COR-L47 (cell line): ENCODE measurements at regions not wholly inside any gene's neighbourhood (a gene's known extent, or its start where the extent isn't known, plus 50 kb on each side); places are given as distances from the start of the nearest gene placed in this dataset.

Source experiments
- DNase-seq: peaks from one replicate; lab custom pipeline; 2025; lab: John Stamatoyannopoulos, UW

- no peak for DNase-seq
Observed at GRCh38 chr1:39107341-39108290, 81.5 kb downstream of the NDUFS5 start.

DNA sequence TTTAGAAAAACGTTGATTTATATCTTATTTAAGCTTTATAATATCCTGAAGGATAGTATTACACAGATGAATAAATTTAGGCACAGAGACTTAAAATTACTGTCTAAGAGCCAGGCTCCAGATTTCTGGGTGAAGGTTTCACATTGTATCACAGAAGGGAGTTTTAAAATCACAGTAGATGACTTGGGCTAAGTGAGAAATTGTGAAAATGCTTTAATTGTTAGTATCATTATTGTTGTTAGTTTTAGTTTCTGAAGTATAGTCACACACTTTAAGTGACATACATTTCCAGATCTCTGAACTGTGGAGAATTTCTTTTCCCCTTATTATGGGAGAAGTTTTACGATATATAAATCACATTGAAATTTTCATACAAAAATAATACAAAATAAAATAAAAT is 83.5 kb downstream of the NDUFS5 start:
- DNase-seq: no peak

- DNase-seq: no peak
Observed at GRCh38 chr1:39110325-39110851, 84.2 kb downstream of the NDUFS5 start.

DNA sequence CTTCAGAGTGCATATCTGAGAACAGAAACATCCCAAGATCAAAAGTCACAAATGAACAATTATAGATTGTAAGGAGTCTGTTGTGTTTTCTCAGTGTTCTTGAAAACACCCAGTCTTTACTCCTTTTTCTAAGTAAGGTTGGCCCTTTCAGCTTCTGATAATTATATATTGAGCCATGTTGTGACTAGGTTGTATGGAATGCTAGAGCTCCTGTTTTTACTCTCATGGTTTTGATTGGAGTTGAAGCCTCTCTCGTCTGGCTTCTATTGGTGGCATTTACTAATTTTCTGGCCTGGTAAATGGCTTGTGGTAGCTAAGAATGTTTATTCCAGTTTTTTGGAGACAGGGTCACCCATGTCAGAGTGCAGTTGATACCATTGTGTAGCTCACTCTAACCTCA is 84.7 kb downstream of the NDUFS5 start:
- DNase-seq: no peak

- DNase-seq: no peak
Observed at GRCh38 chr1:39113109-39113743, 87.1 kb downstream of the NDUFS5 start.

DNA sequence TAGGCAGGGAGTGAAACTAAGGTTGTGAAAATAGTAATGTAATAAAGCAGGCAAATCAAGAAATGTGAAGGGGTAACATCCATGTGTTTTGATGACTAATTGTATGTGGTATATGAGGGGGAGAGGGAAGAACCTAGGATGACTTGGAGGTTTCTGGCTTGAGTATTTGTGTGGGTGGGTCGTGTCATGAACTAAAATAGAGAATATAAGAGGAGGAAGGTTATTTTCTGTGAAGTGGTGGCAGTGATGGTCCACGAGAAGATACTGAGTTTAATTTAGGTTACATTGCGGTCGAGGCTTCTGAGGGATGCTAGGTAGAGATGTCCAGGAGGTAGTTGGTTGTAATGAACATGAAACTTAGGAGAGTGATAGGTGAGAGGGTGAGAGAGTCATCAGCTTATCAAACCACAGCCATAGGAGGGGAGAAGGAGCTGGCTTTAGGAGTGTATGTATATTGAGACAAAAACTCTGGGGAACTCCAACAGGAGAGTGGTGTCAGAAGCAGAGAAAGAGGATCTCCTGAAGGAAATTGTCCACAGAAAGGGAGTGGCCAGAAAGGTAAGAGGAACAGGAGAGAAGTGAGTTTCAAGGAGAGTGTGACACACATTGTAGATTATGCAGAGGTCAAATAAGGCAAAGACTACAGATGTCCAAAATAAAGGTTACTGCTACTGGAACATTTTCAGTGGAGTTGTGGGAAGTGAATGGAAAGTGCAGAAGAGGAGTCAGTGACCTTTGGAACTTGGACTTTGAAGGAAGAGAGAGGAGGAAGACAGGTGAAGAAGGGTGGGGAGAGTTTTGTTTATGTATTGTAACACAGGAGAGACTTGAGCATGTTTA is 89.0 kb upstream of the MACF1 start:
- DNase-seq: no peak

- no peak for DNase-seq
Observed at GRCh38 chr1:39116116-39116607, 88.3 kb upstream of the MACF1 start.

- no peak for DNase-seq
Observed at GRCh38 chr1:39116860-39117728, 87.4 kb upstream of the MACF1 start.

DNA sequence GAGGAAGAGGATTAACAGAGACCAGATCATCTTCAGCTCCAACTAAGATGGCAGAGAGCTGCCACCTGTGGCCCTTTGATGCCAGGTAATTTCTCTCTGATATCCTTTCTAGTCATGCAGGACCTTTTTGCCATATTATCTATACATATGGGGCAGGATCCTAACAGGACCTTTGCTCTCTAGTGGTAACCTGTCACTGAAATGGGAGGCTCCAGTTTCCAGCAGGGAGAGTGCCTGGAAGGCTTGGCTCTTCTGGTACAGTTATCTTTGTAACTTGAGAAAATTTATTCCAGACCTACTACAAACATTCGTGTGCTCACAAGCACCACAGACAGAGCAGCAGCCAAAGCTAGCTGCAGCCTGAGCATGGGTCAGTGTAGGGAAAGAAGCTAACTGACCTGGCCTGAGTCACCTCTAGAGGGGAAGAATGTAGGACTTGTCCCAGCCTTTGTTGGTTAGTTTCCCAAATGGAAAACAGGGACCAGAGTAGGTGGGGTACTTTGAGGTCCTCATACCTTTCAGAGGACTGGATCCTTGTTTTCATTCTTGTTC is 86.5 kb upstream of the MACF1 start:
- no peak for DNase-seq

DNA sequence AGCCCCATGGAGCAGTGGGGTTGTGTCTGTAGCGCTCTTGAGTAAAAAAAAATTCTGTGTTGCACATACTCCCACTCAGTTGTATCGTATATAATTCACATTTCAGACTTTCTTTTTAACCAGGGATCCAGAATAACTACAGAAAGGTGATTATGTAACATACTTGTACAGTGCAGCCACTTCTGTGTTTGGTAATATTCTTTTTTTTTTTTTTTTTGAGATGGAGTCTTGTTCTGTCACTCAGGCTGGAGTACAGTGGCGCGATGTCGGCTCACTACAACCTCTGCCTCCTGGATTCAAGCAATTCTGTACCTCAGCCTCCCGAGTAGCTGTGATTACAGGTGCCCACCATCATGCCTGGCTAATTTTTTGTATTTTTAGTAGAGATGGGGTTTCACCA is 82.4 kb upstream of the MACF1 start:
- DNase-seq: no peak

GRCh38 chr1:39124282-39124681 is 80.2 kb upstream of the MACF1 start:
- no peak for DNase-seq

DNA sequence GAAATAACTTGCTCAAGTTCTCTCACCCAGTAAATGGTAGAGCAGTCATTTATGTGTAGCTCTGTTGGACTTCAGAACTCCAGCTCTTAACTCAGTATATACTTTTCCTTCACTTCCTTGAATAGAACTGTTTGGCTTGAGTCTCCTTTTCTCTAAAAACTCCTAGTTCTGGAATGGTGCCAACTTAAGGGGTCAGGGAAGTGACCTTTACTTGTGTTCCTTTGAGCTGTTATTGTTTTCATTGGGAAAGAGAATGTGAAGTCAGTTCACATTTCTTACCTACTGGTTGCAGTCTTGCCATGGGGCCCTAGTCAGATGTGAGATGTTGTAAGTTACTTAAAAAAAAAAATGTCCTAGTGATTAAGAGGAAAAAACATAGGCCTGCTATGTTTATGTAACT is 77.0 kb upstream of the MACF1 start:
- no peak for DNase-seq

DNA sequence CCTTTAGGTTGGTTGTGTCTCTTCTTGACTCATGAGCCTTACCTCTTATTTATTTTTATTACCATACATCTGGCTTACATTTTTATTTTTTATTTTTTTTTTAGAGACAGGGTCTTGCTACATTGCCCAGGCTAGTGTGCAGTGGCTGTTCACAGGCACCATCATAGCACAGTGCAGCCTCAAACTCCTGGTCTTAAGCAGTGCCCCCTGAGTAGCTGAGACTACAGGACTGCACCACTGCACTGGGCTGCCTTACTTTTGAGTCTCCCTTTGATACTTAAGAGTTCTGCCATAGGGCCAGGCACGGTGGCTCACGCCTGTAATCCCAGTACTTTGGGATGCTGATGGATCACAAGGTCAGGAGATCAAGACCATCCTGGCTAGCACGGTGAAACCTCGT is 76.4 kb upstream of the MACF1 start:
- no peak for DNase-seq

- DNase-seq: peak; percentile 38
Observed at GRCh38 chr1:39128959-39129358, 75.5 kb upstream of the MACF1 start.

DNA sequence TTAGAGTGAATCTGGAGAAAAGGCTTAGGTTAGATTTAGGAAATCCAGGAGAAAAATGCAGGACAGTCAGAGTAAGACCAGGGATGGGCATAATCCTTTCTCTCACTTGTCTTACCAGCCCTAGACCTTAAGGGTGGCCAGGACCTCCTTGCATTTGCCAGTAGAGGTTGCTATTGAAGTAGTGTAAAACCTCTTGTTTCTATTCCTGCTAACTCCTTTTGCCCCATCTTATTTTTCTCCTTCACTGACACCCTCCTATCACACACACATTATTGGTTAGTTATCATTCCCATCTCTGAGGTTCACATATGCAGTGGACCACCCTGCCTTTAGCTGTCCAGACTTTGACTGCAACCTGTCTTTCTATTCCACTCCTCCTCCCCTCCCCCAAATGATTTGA is 75.0 kb upstream of the MACF1 start:
- no peak for DNase-seq

GRCh38 chr1:39130325-39130724 is 74.2 kb upstream of the MACF1 start:
- DNase-seq: no peak

GRCh38 chr1:39131940-39132339 is 72.6 kb upstream of the MACF1 start:
- no peak for DNase-seq

DNA sequence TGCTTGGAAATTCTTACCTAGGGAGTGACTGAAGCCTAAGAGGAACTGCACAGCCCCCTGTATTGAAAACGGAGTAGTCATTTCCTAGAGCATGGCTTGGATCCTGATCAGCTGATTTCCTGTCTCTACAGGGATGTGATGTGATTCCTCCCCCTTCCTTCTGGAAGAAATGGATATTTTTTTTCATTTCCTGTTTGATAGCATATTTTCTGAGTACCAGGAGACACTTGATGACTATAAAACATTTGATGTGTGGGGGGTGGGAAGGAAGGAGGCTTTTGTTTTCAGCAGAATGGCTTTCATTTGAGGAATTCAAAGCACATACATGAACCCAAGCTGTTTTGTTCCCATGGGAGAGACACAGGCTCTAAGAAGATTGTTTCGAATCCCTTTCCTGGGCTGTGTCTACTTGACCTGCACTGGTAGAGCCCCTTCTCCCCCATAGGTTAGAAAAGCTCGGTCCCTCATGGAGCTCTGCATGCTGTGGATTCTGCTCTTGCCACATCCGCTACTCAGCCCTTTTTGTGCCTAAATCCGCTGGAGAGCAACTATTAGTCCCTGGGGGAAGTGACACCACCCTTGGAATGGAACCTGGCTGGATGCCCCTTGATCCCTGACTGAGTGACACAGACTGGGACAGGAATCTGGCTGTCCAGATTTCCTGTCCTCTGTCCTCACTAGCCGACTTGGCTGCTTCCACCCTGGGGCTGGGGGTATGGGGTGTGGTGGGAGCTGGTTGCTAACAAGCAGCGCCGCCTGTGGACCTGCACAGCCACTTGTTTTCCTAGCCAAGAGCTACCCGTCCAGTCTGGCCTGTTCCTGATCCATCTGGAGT is 71.8 kb upstream of the MACF1 start:
- peak; percentile 18 for DNase-seq

DNA sequence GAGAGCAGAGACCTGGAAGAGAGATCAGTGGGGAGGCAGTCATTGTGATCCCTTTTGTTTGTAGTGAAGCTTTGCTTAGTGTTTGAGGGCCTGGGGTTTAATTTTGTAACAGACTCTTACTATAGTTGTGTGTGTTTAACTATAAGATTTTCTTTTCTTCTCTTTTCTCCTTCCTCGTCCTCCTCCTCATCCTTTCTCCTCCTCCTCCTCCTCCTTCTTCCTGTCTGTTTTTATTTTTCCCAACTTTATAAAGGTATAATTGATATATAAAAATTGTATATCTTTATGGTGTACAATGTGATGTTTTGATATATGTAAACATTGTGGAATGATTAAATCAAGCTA is 71.2 kb upstream of the MACF1 start:
- DNase-seq: no peak

- no peak for DNase-seq
Observed at GRCh38 chr1:39134768-39135333, 69.6 kb upstream of the MACF1 start.
